ENCODE measurements at regions not wholly inside any gene's neighbourhood (a gene's known extent, or its start where the extent isn't known, plus 50 kb on each side); places are given as distances from the start of the nearest gene placed in this dataset.
"Not testable (repeated sequence)": the region's sequence is repeated elsewhere in the genome, so short reads cannot be mapped to it uniquely, and the experiment has no call there.

DNA sequence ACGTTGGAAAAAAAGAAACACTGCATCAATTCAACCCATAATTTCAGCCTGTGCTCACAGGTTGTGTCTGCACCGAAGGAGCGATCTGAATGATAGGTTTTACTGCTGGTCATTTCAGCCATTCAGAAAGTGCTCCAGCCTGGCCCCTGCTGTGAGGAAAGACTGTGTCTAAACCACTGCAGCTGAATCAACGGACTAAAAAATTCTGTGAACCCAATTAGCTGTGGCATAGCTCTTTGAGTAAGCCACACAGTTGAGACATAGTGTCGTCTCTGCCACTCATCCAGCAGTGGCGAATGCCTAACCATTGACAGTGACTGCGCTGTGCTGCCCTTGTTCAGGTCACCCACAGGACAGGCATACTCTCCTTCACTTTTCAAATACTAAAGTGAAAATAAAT lies 179.8 kb downstream of the COG6 start:
- Histone ChIP-seq H3K36me3 (no peaks in the 10 kb centered on the region), H3K4me3 (no peak overlapping the region), H3K27ac (no peak overlapping the region), H3K4me1 (no peaks in the 10 kb centered on the region), H3K9me3 (no peaks in the 10 kb centered on the region), H3K9ac (ENCODE audit: low read depth in 2 of 2, low read length in 2 of 2) (no peak overlapping the region), H3K27me3 (no peaks in the 10 kb centered on the region)
- intact Hi-C loops (cut with DNase I) = no loop called here
- no peak for DNase-seq
- TF ChIP-seq, protein P1, sequence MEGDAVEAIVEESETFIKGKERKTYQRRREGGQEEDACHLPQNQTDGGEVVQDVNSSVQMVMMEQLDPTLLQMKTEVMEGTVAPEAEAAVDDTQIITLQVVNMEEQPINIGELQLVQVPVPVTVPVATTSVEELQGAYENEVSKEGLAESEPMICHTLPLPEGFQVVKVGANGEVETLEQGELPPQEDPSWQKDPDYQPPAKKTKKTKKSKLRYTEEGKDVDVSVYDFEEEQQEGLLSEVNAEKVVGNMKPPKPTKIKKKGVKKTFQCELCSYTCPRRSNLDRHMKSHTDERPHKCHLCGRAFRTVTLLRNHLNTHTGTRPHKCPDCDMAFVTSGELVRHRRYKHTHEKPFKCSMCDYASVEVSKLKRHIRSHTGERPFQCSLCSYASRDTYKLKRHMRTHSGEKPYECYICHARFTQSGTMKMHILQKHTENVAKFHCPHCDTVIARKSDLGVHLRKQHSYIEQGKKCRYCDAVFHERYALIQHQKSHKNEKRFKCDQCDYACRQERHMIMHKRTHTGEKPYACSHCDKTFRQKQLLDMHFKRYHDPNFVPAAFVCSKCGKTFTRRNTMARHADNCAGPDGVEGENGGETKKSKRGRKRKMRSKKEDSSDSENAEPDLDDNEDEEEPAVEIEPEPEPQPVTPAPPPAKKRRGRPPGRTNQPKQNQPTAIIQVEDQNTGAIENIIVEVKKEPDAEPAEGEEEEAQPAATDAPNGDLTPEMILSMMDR (IDR thresholded peaks at IDR 0.05) = no peak

GRCh38 chr13:39836038-39836437 lies 180.6 kb downstream of the COG6 start:
- TF ChIP-seq, protein P1 (IDR thresholded peaks at IDR 0.05) = no peak
- Histone ChIP-seq H3K4me3 (no peak overlapping the region), H3K9me3 (no peaks in the 10 kb centered on the region), H3K27me3 (no peaks in the 10 kb centered on the region), H3K9ac (ENCODE audit: low read depth in 2 of 2, low read length in 2 of 2) (no peak overlapping the region), H3K4me1 (no peaks in the 10 kb centered on the region), H3K27ac (no peak overlapping the region), H3K36me3 (no peaks in the 10 kb centered on the region)
- intact Hi-C loops (cut with DNase I) = no loop called here
- no peak for DNase-seq

DNA sequence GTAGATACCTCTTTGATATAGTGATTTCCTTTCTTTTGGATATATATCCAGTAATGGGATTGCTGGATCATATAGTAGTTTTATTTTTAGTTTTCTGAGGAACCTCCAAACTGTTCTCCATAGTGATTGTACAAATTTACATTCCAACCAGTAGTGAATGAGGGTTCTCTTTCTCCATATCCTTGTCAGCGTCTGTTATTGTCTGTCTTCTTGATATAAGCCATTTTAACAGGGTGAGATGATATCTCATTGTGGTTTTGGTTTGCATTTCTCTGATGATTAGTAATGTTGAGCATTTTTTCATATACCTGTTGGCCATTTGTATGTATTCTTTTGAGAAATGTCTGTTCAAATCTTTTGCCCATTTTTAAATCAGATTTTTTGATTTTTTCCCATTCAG lies 182.4 kb downstream of the COG6 start:
- DNase-seq; H3K4me3 ChIP-seq; H3K36me3 ChIP-seq; H3K4me1 ChIP-seq; H3K27me3 ChIP-seq; H3K9ac ChIP-seq (ENCODE audit: low read depth in 2 of 2, low read length in 2 of 2); intact Hi-C loops (cut with DNase I); H3K27ac ChIP-seq; H3K9me3 ChIP-seq: not testable (repeated sequence)

- H3K27ac ChIP-seq = no peak overlapping the region
- TF ChIP-seq, protein P1 (IDR thresholded peaks at IDR 0.05) = no peak
These were observed 184.7 kb downstream of the COG6 start for GRCh38 chr13:39840201-39840600.

GRCh38 chr13:39847336-39847735 lies 191.9 kb downstream of the COG6 start:
- Histone ChIP-seq H3K27me3 (no peaks in the 10 kb centered on the region), H3K9ac (ENCODE audit: low read depth in 2 of 2, low read length in 2 of 2) (no peak overlapping the region), H3K36me3 (no peaks in the 10 kb centered on the region), H3K9me3 (no peaks in the 10 kb centered on the region), H3K27ac (no peak overlapping the region), H3K4me3 (no peak overlapping the region), H3K4me1 (no peaks in the 10 kb centered on the region)
- TF ChIP-seq, protein P1 (IDR thresholded peaks at IDR 0.05) = no peak
- no peak for DNase-seq
- intact Hi-C loops (cut with DNase I) = no loop called here

More at GRCh38 chr13:39840201-39840600, 184.7 kb downstream of the COG6 start:
- Histone ChIP-seq H3K27me3 (no peaks in the 10 kb centered on the region), H3K9ac (ENCODE audit: low read depth in 2 of 2, low read length in 2 of 2) (no peak overlapping the region), H3K4me3 (no peak overlapping the region), H3K4me1 (no peaks in the 10 kb centered on the region), H3K9me3 (no peaks in the 10 kb centered on the region), H3K36me3 (no peaks in the 10 kb centered on the region)
- DNase-seq = no peak
- intact Hi-C loops (cut with DNase I) = no loop called here

DNA sequence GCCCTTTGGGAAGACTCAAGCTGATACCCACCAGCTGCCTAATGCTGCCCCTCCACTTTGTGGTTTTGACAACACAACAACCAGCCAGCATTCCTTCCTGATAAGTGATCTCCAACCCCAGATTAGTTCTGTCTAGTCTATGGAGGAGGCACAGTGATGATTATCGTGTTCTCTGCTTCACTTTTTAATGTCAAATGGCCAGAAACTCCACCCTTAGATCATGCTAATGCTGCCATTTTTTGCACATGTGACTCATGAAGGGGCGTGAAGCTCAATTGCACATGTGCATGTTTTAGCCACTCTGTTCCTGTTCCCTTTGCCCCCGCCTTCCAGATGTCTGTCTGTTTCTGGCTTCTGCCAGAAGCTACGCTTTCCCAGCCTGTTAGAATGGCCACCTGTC lies 199.8 kb downstream of the COG6 start:
- H3K36me3 ChIP-seq = no peaks in the 10 kb centered on the region
- no peak overlapping the region for H3K9ac ChIP-seq (ENCODE audit: low read depth in 2 of 2, low read length in 2 of 2)
- no peaks in the 10 kb centered on the region for H3K9me3 ChIP-seq
- no peak overlapping the region for H3K4me3 ChIP-seq
- TF ChIP-seq, protein P1 (IDR thresholded peaks at IDR 0.05) = no peak
- no peak for DNase-seq
- H3K27ac ChIP-seq = no peak overlapping the region
- intact Hi-C loops (cut with DNase I) = no loop called here
- H3K27me3 ChIP-seq = no peaks in the 10 kb centered on the region
- H3K4me1 ChIP-seq = no peaks in the 10 kb centered on the region

Measured in colonic mucosa (tissue), 4 donors.